Fibroblast of villous mesenchyme (primary cell): ENCODE measurements at regions not wholly inside any gene's neighbourhood (a gene's known extent, or its start where the extent isn't known, plus 50 kb on each side); places are given as distances from the start of the nearest gene placed in this dataset.

Experiments
- DNase-seq: peaks from one replicate; pipeline ENCODE4 v3.0.0-alpha.2; 2010; ENCODE audit warnings: low read depth
- H3K4me3 ChIP-seq: 2 replicates; pipeline ENCODE4 v1.5.1; 2011; ENCODE audit warnings: low read depth, mild to moderate bottlenecking, low read length
- CTCF ChIP-seq: IDR thresholded peaks from 2 replicates; pipeline ENCODE4 v1.5.1; 2012; ENCODE audit warnings: low read depth, mild to moderate bottlenecking, low read length; ENCODE audit not compliant: insufficient read depth

GRCh38 chr6:164034602-164035140, 620.2 kb downstream of the QKI start:
- H3K4me3 ChIP-seq = no peak overlapping the region
- TF ChIP-seq CTCF = no peak
- DNase-seq = no peak

- no peak for TF ChIP-seq CTCF
- no peak overlapping the region for H3K4me3 ChIP-seq
- DNase-seq = no peak
These were observed 610.7 kb downstream of the QKI start for GRCh38 chr6:164025180-164025579.

GRCh38 chr6:164023535-164023934, 609.0 kb downstream of the QKI start:
- no peak for TF ChIP-seq CTCF
- DNase-seq = no peak
- no peak overlapping the region for H3K4me3 ChIP-seq

GRCh38 chr6:164022632-164023031, 608.1 kb downstream of the QKI start:
- TF ChIP-seq CTCF = no peak
- no peak for DNase-seq
- H3K4me3 ChIP-seq = no peak overlapping the region

- TF ChIP-seq CTCF = no peak
- H3K4me3 ChIP-seq = no peak overlapping the region
- no peak for DNase-seq
These were observed 607.2 kb downstream of the QKI start for GRCh38 chr6:164021589-164022250.

- no peak overlapping the region for H3K4me3 ChIP-seq
- DNase-seq = no peak
- no peak for TF ChIP-seq CTCF
These were observed 605.6 kb downstream of the QKI start for GRCh38 chr6:164020142-164020541.

- no peak for DNase-seq
- no peak for TF ChIP-seq CTCF
- no peak overlapping the region for H3K4me3 ChIP-seq
These were observed 603.6 kb downstream of the QKI start for GRCh38 chr6:164018133-164018532.
